ENCODE measurements at regions not wholly inside any gene's neighbourhood (a gene's known extent, or its start where the extent isn't known, plus 50 kb on each side); places are given as distances from the start of the nearest gene placed in this dataset.

GRCh38 chr9:134531220-134531970 is 110.2 kb upstream of the COL5A1 start:
- TF ChIP-seq GATA2 (IDR thresholded peaks at IDR 0.05; ENCODE audit: low read depth, low read length) (no peak), GATA3 (IDR thresholded peaks at IDR 0.05; ENCODE audit: low read depth, low read length) (no peak)

- TF ChIP-seq GATA3 (IDR thresholded peaks at IDR 0.05; ENCODE audit: low read depth, low read length) (no peak), GATA2 (IDR thresholded peaks at IDR 0.05; ENCODE audit: low read depth, low read length) (no peak)
Observed at GRCh38 chr9:134532084-134532483, 109.5 kb upstream of the COL5A1 start.

- TF ChIP-seq GATA3 (IDR thresholded peaks at IDR 0.05; ENCODE audit: low read depth, low read length), result no peak
- no peak for TF ChIP-seq GATA2 (IDR thresholded peaks at IDR 0.05; ENCODE audit: low read depth, low read length)
Observed at GRCh38 chr9:134533850-134534588, 107.6 kb upstream of the COL5A1 start.

GRCh38 chr9:134534661-134535080 is 106.9 kb upstream of the COL5A1 start:
- no peak for TF ChIP-seq GATA3 (IDR thresholded peaks at IDR 0.05; ENCODE audit: low read depth, low read length)
- TF ChIP-seq GATA2 (IDR thresholded peaks at IDR 0.05; ENCODE audit: low read depth, low read length), result no peak

GRCh38 chr9:134535171-134535570 is 106.4 kb upstream of the COL5A1 start:
- TF ChIP-seq GATA3 (IDR thresholded peaks at IDR 0.05; ENCODE audit: low read depth, low read length) (no peak), GATA2 (IDR thresholded peaks at IDR 0.05; ENCODE audit: low read depth, low read length) (no peak)

GRCh38 chr9:134536101-134536900 is 105.3 kb upstream of the COL5A1 start:
- TF ChIP-seq GATA2 (IDR thresholded peaks at IDR 0.05; ENCODE audit: low read depth, low read length) (no peak), GATA3 (IDR thresholded peaks at IDR 0.05; ENCODE audit: low read depth, low read length) (no peak)

GRCh38 chr9:134536931-134537330 is 104.7 kb upstream of the COL5A1 start:
- TF ChIP-seq GATA2 (IDR thresholded peaks at IDR 0.05; ENCODE audit: low read depth, low read length), result no peak

- no peak for TF ChIP-seq GATA3 (IDR thresholded peaks at IDR 0.05; ENCODE audit: low read depth, low read length)
- no peak for TF ChIP-seq GATA2 (IDR thresholded peaks at IDR 0.05; ENCODE audit: low read depth, low read length)
Observed at GRCh38 chr9:134537951-134538641, 103.5 kb upstream of the COL5A1 start.

GRCh38 chr9:134538856-134539566 is 102.6 kb upstream of the COL5A1 start:
- TF ChIP-seq GATA2 (IDR thresholded peaks at IDR 0.05; ENCODE audit: low read depth, low read length) (no peak), GATA3 (IDR thresholded peaks at IDR 0.05; ENCODE audit: low read depth, low read length) (no peak)

- TF ChIP-seq GATA3 (IDR thresholded peaks at IDR 0.05; ENCODE audit: low read depth, low read length), result no peak
- no peak for TF ChIP-seq GATA2 (IDR thresholded peaks at IDR 0.05; ENCODE audit: low read depth, low read length)
Observed at GRCh38 chr9:134539586-134540194, 101.9 kb upstream of the COL5A1 start.

- TF ChIP-seq GATA2 (IDR thresholded peaks at IDR 0.05; ENCODE audit: low read depth, low read length) (no peak), GATA3 (IDR thresholded peaks at IDR 0.05; ENCODE audit: low read depth, low read length) (no peak)
Observed at GRCh38 chr9:134540276-134541096, 101.1 kb upstream of the COL5A1 start.

GRCh38 chr9:134541097-134541747 is 100.4 kb upstream of the COL5A1 start:
- TF ChIP-seq GATA2 (IDR thresholded peaks at IDR 0.05; ENCODE audit: low read depth, low read length) (no peak), GATA3 (IDR thresholded peaks at IDR 0.05; ENCODE audit: low read depth, low read length) (no peak)

All from SH-SY5Y (cell line).